Breast epithelium (tissue), 4 donors: ENCODE measurements at regions not wholly inside any gene's neighbourhood (a gene's known extent, or its start where the extent isn't known, plus 50 kb on each side); places are given as distances from the start of the nearest gene placed in this dataset.

Experiments
- DNase-seq, 2 donors: peaks; one replicate each; pipeline ENCODE4 v3.0.0-alpha.2; 2019; ENCODE audit warnings: low spot score in 2 of 2
- H3K27ac ChIP-seq, 2 donors: fragments of 200-600 bp; sonication (generic) in 1 of 2; one replicate each; pipeline ENCODE4 v1.5.1; 2016 to 2019; ENCODE audit warnings: mild to moderate bottlenecking in 1 of 2
- H3K27me3 ChIP-seq, 2 donors: fragments of 200-600 bp; sonication (generic) in 1 of 2; one replicate each; pipeline versions ENCODE4 v1.5.1 to v1.6.0; 2017 to 2019; ENCODE audit warnings: control low read depth in 1 of 2, mild to moderate bottlenecking in 1 of 2
- H3K36me3 ChIP-seq: fragments of 200-600 bp; one replicate; pipeline ENCODE4 v1.5.1; 2019
- H3K4me1 ChIP-seq, 2 donors: fragments of 200-600 bp; sonication (generic); one replicate each; pipeline ENCODE4 v1.5.1; 2016 to 2019; ENCODE audit warnings: control low read depth in 1 of 2
- H3K4me3 ChIP-seq, 3 donors: fragments of 200-600 bp; sonication (generic); 1 replicate in 2 of 3; 2 replicates in 1 of 3; pipeline ENCODE4 v1.5.1; 2016 to 2019; ENCODE audit warnings: mild to moderate bottlenecking in 3 of 3, moderate library complexity in 2 of 3
- H3K9me3 ChIP-seq, 2 donors: fragments of 200-600 bp; sonication (generic) in 1 of 2; one replicate each; pipeline ENCODE4 v1.5.1; 2016 to 2019; ENCODE audit warnings: control low read depth in 1 of 2
- POLR2A ChIP-seq: fragments of 450-650 bp; IDR thresholded peaks from one replicate; pipeline ENCODE4 v1.6.1; 2016; ENCODE audit warnings: antibody characterized with exemption, mild to moderate bottlenecking, moderate library complexity
- POLR2AphosphoS5 ChIP-seq, 3 donors: sonication (generic); formaldehyde crosslinking; IDR thresholded peaks; one replicate each; pipeline ENCODE4 v1.6.1; 2017; ENCODE audit warnings: antibody characterized with exemption in 3 of 3
- intact Hi-C: fragments of 100-400 bp; cut with DNase I; formaldehyde crosslinking; loops from one replicate; pipeline ENCODE4 v1.15.1; 2023; ENCODE audit warnings: low total_unique reads
- TF ChIP-seq, protein P1 (sequence below), 3 donors: fragments of 450-650 bp; IDR thresholded peaks; one replicate each; pipeline ENCODE4 v1.5.1; 2016 to 2017; ENCODE audit warnings: antibody characterized with exemption in 3 of 3, mild to moderate bottlenecking in 3 of 3, moderate library complexity in 3 of 3

DNA sequence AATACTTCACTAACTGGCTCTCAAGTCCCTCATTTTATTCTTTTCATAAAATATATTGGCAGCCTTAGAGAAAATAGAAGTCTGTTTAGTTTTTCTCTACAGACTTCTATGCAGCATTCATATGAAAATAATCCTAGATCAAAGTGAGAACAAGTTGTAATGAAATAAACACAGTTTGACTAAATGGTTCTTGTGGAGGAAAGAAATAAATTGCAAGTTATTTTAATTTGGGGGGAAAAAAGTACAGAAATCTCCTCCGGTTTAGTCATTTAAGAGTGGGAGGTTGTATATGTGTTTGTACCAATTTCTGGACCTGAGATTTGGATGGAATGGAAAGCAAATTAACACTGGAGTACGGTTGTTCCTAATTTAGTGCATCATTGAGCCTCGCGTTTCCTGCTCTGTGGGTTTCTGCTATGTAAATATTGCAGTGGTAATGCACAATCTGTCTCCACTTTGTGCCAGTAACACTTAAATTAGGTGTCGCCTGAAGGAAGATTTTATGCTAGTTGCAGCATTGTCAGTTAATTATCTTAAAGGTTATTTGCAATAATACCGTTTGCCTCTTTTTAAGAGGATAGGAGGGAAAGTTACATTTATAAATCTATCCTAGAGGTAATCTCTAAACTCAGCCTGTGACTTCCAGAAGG is 100.2 kb downstream of the ZIC5 start:
- H3K27ac ChIP-seq = no peak overlapping the region
- no peaks in the 10 kb centered on the region for H3K4me1 ChIP-seq
- H3K27me3 ChIP-seq = no peaks in the 10 kb centered on the region
- no peak for DNase-seq
- H3K9me3 ChIP-seq = no peaks in the 10 kb centered on the region
- TF ChIP-seq, protein P1, sequence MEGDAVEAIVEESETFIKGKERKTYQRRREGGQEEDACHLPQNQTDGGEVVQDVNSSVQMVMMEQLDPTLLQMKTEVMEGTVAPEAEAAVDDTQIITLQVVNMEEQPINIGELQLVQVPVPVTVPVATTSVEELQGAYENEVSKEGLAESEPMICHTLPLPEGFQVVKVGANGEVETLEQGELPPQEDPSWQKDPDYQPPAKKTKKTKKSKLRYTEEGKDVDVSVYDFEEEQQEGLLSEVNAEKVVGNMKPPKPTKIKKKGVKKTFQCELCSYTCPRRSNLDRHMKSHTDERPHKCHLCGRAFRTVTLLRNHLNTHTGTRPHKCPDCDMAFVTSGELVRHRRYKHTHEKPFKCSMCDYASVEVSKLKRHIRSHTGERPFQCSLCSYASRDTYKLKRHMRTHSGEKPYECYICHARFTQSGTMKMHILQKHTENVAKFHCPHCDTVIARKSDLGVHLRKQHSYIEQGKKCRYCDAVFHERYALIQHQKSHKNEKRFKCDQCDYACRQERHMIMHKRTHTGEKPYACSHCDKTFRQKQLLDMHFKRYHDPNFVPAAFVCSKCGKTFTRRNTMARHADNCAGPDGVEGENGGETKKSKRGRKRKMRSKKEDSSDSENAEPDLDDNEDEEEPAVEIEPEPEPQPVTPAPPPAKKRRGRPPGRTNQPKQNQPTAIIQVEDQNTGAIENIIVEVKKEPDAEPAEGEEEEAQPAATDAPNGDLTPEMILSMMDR (IDR thresholded peaks at IDR 0.05) = no peak
- no peak for TF ChIP-seq POLR2A
- H3K4me3 ChIP-seq = no peak overlapping the region
- intact Hi-C loops = no loop called here
- H3K36me3 ChIP-seq = no peaks in the 10 kb centered on the region

DNA sequence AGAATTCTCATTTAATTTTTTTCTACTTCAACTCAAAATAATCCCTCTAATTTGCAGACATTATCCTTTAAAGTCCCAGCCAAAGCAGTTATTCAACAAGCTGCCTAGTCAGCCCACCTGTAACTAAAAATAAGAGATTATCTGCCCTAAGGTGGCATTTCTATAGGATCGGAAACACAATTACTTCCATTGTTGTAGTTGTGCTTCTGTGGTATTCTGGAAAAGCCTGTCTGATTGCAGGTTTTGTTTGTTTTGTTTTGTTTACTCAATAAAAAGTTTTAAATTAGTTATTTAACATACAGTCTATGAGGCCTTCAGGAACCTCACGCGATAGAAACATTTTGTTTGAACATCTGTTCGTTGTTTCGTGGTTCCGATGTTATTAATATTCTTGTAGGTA is 101.0 kb downstream of the ZIC5 start:
- H3K27me3 ChIP-seq = no peaks in the 10 kb centered on the region
- intact Hi-C loops = no loop called here
- TF ChIP-seq POLR2A (no peak), POLR2AphosphoS5 (IDR thresholded peaks at IDR 0.05) (no peak)
- TF ChIP-seq, protein P1 (IDR thresholded peaks at IDR 0.05) = no peak
- no peak overlapping the region for H3K27ac ChIP-seq
- no peaks in the 10 kb centered on the region for H3K36me3 ChIP-seq
- H3K4me3 ChIP-seq = no peak overlapping the region
- no peak for DNase-seq
- H3K9me3 ChIP-seq = no peaks in the 10 kb centered on the region
- no peaks in the 10 kb centered on the region for H3K4me1 ChIP-seq

DNA sequence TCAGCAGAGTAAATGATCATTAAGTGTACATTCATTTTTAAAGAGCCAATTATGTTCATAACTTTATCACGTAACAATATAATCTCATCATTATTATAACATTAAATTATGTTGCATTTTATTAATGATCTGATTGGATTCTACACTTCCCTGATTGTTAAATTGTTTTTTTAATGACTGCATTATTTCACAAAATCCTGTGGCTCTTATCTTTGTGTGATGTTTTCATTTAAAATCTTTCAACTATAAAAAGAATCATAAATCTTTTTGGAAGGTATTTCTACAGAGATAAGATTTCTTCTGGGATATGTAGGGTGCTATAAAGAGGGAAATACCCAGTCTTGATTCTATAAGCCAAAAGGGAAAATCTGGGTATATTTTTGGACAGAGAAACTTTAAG is 101.7 kb downstream of the ZIC5 start:
- H3K4me3 ChIP-seq = no peak overlapping the region
- no peaks in the 10 kb centered on the region for H3K9me3 ChIP-seq
- no peaks in the 10 kb centered on the region for H3K27me3 ChIP-seq
- intact Hi-C loops = no loop called here
- TF ChIP-seq POLR2A = no peak
- no peak for TF ChIP-seq POLR2AphosphoS5 (IDR thresholded peaks at IDR 0.05)
- TF ChIP-seq, protein P1 (IDR thresholded peaks at IDR 0.05) = no peak
- no peaks in the 10 kb centered on the region for H3K36me3 ChIP-seq
- no peak overlapping the region for H3K27ac ChIP-seq
- H3K4me1 ChIP-seq = no peaks in the 10 kb centered on the region
- no peak for DNase-seq

DNA sequence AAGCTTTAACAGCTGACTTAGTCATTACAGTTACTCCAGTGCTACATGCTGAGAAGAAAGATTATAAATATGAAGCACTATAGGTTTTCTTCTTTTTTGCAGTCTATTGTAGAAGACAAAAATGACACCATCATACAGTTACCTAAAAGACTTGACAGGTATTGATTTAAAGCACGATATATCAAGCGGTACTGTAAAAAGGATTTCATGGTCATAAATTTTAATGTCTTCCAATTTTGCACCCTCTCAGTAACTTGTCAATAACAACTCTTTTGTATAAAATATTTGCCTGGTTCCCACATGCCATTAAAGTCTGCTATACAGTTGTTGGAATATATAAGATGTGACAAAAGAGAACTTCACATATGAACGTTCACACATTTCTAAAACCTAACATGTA is 102.8 kb downstream of the ZIC5 start:
- Histone ChIP-seq H3K9me3 (no peaks in the 10 kb centered on the region), H3K27me3 (no peaks in the 10 kb centered on the region), H3K4me1 (no peaks in the 10 kb centered on the region), H3K36me3 (no peaks in the 10 kb centered on the region), H3K27ac (no peak overlapping the region), H3K4me3 (no peak overlapping the region)
- TF ChIP-seq POLR2AphosphoS5 (IDR thresholded peaks at IDR 0.05) (no peak), POLR2A (no peak)
- TF ChIP-seq, protein P1 (IDR thresholded peaks at IDR 0.05) = no peak
- intact Hi-C loops = no loop called here
- DNase-seq = no peak

DNA sequence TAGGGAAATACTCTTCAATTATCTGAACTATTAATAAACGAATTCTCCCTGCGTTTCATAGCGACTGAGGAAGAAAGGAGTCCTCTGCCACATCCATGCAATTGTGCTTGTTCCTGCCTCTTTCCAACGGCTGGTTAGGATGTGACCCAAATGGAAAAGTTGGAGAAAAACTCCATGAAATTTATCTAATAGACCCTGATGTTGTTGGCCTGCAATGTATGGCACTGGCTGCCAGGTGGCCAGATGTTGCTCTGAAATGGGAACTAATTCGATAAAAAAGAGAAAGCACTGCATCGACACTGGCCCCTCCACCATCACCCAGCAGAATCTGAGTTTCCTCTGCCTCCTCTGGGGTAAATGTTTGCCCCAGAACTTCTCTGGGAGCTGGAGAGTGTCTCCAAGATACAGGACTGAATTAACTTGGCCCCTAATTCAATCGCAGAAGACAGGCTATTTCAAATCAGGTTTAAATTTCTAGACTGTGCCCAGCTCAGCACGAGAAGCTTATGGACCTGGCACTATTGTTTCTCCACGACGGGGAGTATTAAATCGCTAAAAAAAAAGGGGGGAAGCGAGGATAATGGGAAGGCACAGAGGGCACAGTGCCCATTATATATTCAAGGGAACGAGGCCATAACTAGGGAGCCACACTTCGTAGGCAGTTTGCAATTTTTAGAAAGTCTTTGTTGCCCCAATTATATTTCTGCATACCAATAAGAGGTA is 103.9 kb downstream of the ZIC5 start:
- Histone ChIP-seq H3K36me3 (no peaks in the 10 kb centered on the region), H3K4me3 (no peak overlapping the region), H3K9me3 (no peaks in the 10 kb centered on the region), H3K4me1 (no peaks in the 10 kb centered on the region), H3K27ac (no peak overlapping the region), H3K27me3 (no peaks in the 10 kb centered on the region)
- no peak for DNase-seq
- TF ChIP-seq, protein P1 (IDR thresholded peaks at IDR 0.05) = no peak
- TF ChIP-seq POLR2AphosphoS5 (IDR thresholded peaks at IDR 0.05) (no peak), POLR2A (no peak)
- intact Hi-C loops = no loop called here
